Right lung (tissue), 2 donors: ENCODE measurements at regions not wholly inside any gene's neighbourhood (a gene's known extent, or its start where the extent isn't known, plus 50 kb on each side); places are given as distances from the start of the nearest gene placed in this dataset.
"Not testable (repeated sequence)": the region's sequence is repeated elsewhere in the genome, so short reads cannot be mapped to it uniquely, and the experiment has no call there.

Source experiments
- DNase-seq, 2 donors: peaks; one replicate each; pipeline ENCODE4 v3.0.0-alpha.2; 2013

- DNase-seq, result no peak
Measured at GRCh38 chr2:4695281-4695861, 992.0 kb downstream of the DCDC2C start.

- no peak for DNase-seq
Measured at GRCh38 chr2:4715065-4715464, 977.1 kb upstream of the SOX11 start.

- no peak for DNase-seq
Measured at GRCh38 chr2:4718777-4719176, 973.4 kb upstream of the SOX11 start.

- DNase-seq, result no peak
Measured at GRCh38 chr2:4725618-4726017, 966.6 kb upstream of the SOX11 start.

- no peak for DNase-seq
Measured at GRCh38 chr2:4732560-4732959, 959.6 kb upstream of the SOX11 start.

- DNase-seq, result no peak
Measured at GRCh38 chr2:4745056-4745991, 946.9 kb upstream of the SOX11 start.

- no peak for DNase-seq
Measured at GRCh38 chr2:4753721-4754120, 938.5 kb upstream of the SOX11 start.

GRCh38 chr2:4762951-4763376 lies 929.2 kb upstream of the SOX11 start:
- peak; percentile 65 to 76 for DNase-seq

- no peak for DNase-seq
Measured at GRCh38 chr2:4765787-4766530, 926.2 kb upstream of the SOX11 start.

GRCh38 chr2:4775668-4776067 lies 916.5 kb upstream of the SOX11 start:
- DNase-seq, result no peak

- DNase-seq, result no peak
Measured at GRCh38 chr2:4780679-4781078, 911.5 kb upstream of the SOX11 start.

GRCh38 chr2:4782647-4783046 lies 909.5 kb upstream of the SOX11 start:
- DNase-seq, result no peak

- no peak for DNase-seq
Measured at GRCh38 chr2:4791488-4791887, 900.7 kb upstream of the SOX11 start.

GRCh38 chr2:4792126-4792525 lies 900.1 kb upstream of the SOX11 start:
- no peak for DNase-seq

- DNase-seq, result no peak
Measured at GRCh38 chr2:4803396-4803795, 888.8 kb upstream of the SOX11 start.

GRCh38 chr2:4814137-4814536 lies 878.0 kb upstream of the SOX11 start:
- DNase-seq, result not testable (repeated sequence)

GRCh38 chr2:4827836-4828235 lies 864.3 kb upstream of the SOX11 start:
- DNase-seq, result no peak

GRCh38 chr2:4828682-4829374 lies 863.4 kb upstream of the SOX11 start:
- DNase-seq, result no peak

GRCh38 chr2:4831751-4832150 lies 860.4 kb upstream of the SOX11 start:
- DNase-seq, result no peak

GRCh38 chr2:4832642-4833041 lies 859.5 kb upstream of the SOX11 start:
- DNase-seq, result no peak

GRCh38 chr2:4838626-4839025 lies 853.6 kb upstream of the SOX11 start:
- DNase-seq, result no peak

GRCh38 chr2:4840791-4841190 lies 851.4 kb upstream of the SOX11 start:
- no peak for DNase-seq
